ENCODE measurements at regions not wholly inside any gene's neighbourhood (a gene's known extent, or its start where the extent isn't known, plus 50 kb on each side); places are given as distances from the start of the nearest gene placed in this dataset.

- DNase-seq (ENCODE audit: extremely low read depth in 1 of 2, low read depth in 1 of 2): no peak
Observed at GRCh38 chr10:90975096-90975495, 54.2 kb upstream of the ANKRD1 start.

GRCh38 chr10:90977162-90977854, 56.4 kb upstream of the ANKRD1 start:
- no peak for DNase-seq (ENCODE audit: extremely low read depth in 1 of 2, low read depth in 1 of 2)

- DNase-seq (ENCODE audit: extremely low read depth in 1 of 2, low read depth in 1 of 2): no peak
Observed at GRCh38 chr10:90977855-90978486, 57.1 kb upstream of the ANKRD1 start.

- DNase-seq (ENCODE audit: extremely low read depth in 1 of 2, low read depth in 1 of 2): no peak
Observed at GRCh38 chr10:90982406-90983008, 61.6 kb upstream of the ANKRD1 start.

GRCh38 chr10:90983914-90984549, 63.1 kb upstream of the ANKRD1 start:
- no peak for DNase-seq (ENCODE audit: extremely low read depth in 1 of 2, low read depth in 1 of 2)

GRCh38 chr10:90984898-90985297, 64.0 kb upstream of the ANKRD1 start:
- DNase-seq (ENCODE audit: extremely low read depth in 1 of 2, low read depth in 1 of 2): no peak

- DNase-seq (ENCODE audit: extremely low read depth in 1 of 2, low read depth in 1 of 2): no peak
Observed at GRCh38 chr10:90985321-90985933, 64.5 kb upstream of the ANKRD1 start.

- no peak for DNase-seq (ENCODE audit: extremely low read depth in 1 of 2, low read depth in 1 of 2)
Observed at GRCh38 chr10:90986136-90986760, 65.4 kb upstream of the ANKRD1 start.

GRCh38 chr10:90986870-90987269, 66.0 kb upstream of the ANKRD1 start:
- DNase-seq (ENCODE audit: extremely low read depth in 1 of 2, low read depth in 1 of 2): no peak

GRCh38 chr10:90987383-90987782, 66.5 kb upstream of the ANKRD1 start:
- no peak for DNase-seq (ENCODE audit: extremely low read depth in 1 of 2, low read depth in 1 of 2)

- DNase-seq (ENCODE audit: extremely low read depth in 1 of 2, low read depth in 1 of 2): no peak
Observed at GRCh38 chr10:90988024-90988423, 67.1 kb upstream of the ANKRD1 start.

GRCh38 chr10:90988802-90989201, 67.9 kb upstream of the ANKRD1 start:
- DNase-seq (ENCODE audit: extremely low read depth in 1 of 2, low read depth in 1 of 2): no peak

GRCh38 chr10:90989378-90989777, 68.5 kb upstream of the ANKRD1 start:
- no peak for DNase-seq (ENCODE audit: extremely low read depth in 1 of 2, low read depth in 1 of 2)

- no peak for DNase-seq (ENCODE audit: extremely low read depth in 1 of 2, low read depth in 1 of 2)
Observed at GRCh38 chr10:90992462-90992861, 71.6 kb upstream of the ANKRD1 start.

- no peak for DNase-seq (ENCODE audit: extremely low read depth in 1 of 2, low read depth in 1 of 2)
Observed at GRCh38 chr10:90993340-90993739, 72.5 kb upstream of the ANKRD1 start.

- no peak for DNase-seq (ENCODE audit: extremely low read depth in 1 of 2, low read depth in 1 of 2)
Observed at GRCh38 chr10:90997670-90998069, 76.8 kb upstream of the ANKRD1 start.

- no peak for DNase-seq (ENCODE audit: extremely low read depth in 1 of 2, low read depth in 1 of 2)
Observed at GRCh38 chr10:90998733-90999511, 78.0 kb upstream of the ANKRD1 start.

- DNase-seq (ENCODE audit: extremely low read depth in 1 of 2, low read depth in 1 of 2): no peak
Observed at GRCh38 chr10:90999512-91000172, 78.8 kb upstream of the ANKRD1 start.

GRCh38 chr10:91000470-91000869, 79.6 kb upstream of the ANKRD1 start:
- no peak for DNase-seq (ENCODE audit: extremely low read depth in 1 of 2, low read depth in 1 of 2)

GRCh38 chr10:91000985-91001384, 80.1 kb upstream of the ANKRD1 start:
- DNase-seq (ENCODE audit: extremely low read depth in 1 of 2, low read depth in 1 of 2): no peak

Measured in activated CD8-positive, alpha-beta memory T cell treated with anti-CD3 and anti-CD28 coated beads for 1 hour (primary cell).